ENCODE measurements at regions not wholly inside any gene's neighbourhood (a gene's known extent, or its start where the extent isn't known, plus 50 kb on each side); places are given as distances from the start of the nearest gene placed in this dataset.
A peak's percentile ranks its signal among the peaks of the same experiment; 100 is the strongest.

GRCh38 chr12:47356129-47356700 is 276.5 kb upstream of the AMIGO2 start:
- no peaks in the 10 kb centered on the region; the same call in 1 of the 2 replicates for H3K4me1 ChIP-seq (ENCODE audit: control insufficient read depth, insufficient read depth, low read length)
- no peak overlapping the region for H3K18ac ChIP-seq (ENCODE audit: low read depth, low read length)
- no TSS peak for BruUV-seq (replicated peaks)
- in situ Hi-C loops (cut with MboI; ENCODE audit: low sequenced_read_pairs) = no loop called here
- no peaks in the 10 kb centered on the region for H3K9me3 ChIP-seq (ENCODE audit: control insufficient read depth, insufficient read depth, low read length)
- H3K79me1 ChIP-seq (ENCODE audit: low read depth in 1 of 2, low read length in 2 of 2) = no peaks in the 10 kb centered on the region
- 67% methylated on average over 1 of the region's 3 CpGs; no CpG with 5 or more reads in 1 of the 2 experiments for WGBS, 2 experiments (ENCODE audit: extremely low coverage in 2 of 2, insufficient read length in 1 of 2)
- no peaks in the 10 kb centered on the region for H4K20me1 ChIP-seq (ENCODE audit: insufficient read depth, low read length)
- no peak overlapping the region for H2AK5ac ChIP-seq (ENCODE audit: low read depth, low read length)
- H2BK15ac ChIP-seq (ENCODE audit: low read depth, low read length) = no peak overlapping the region
- H2BK20ac ChIP-seq (ENCODE audit: low read depth, low read length) = no peak overlapping the region
- no peak overlapping the region for H3K4me3 ChIP-seq (ENCODE audit: insufficient read depth, low read depth, low read length)
- peak; percentile 36 for DNase-seq
- no peak overlapping the region for H3K4me2 ChIP-seq (ENCODE audit: low read depth, low read length)
- no peaks in the 10 kb centered on the region for H3K36me3 ChIP-seq (ENCODE audit: control insufficient read depth, insufficient read depth, low read length)
- H3K4ac ChIP-seq (ENCODE audit: low read depth, low read length) = no peak overlapping the region
- no peak overlapping the region for H2BK120ac ChIP-seq (ENCODE audit: low read depth, low read length)
- intact Hi-C loops (cut with micrococcal nuclease) = no loop called here
- H3K27me3 ChIP-seq (ENCODE audit: control insufficient read depth, insufficient read depth, low read length) = no peaks in the 10 kb centered on the region
- no peak; the same call in 1 of the 2 replicates for ATAC-seq (ENCODE audit: low read depth)
- H3K14ac ChIP-seq (replicated peaks; ENCODE audit: low read depth, low read length) = no peak overlapping the region
- H4K8ac ChIP-seq (ENCODE audit: low read depth in 2 of 2, low read length in 2 of 2) = no peak overlapping the region
- dilution Hi-C loops (cut with HindIII; ENCODE audit: low sequenced_read_pairs, unreplicated experiment) = no loop called here
- no peak overlapping the region for H3K27ac ChIP-seq (ENCODE audit: insufficient read depth, low read length)
- no peak overlapping the region for H4K5ac ChIP-seq (ENCODE audit: low read depth, low read length)
- no peak overlapping the region for H3K23ac ChIP-seq (ENCODE audit: low read depth, low read length)
- POLR2A ChIA-PET (ENCODE audit: unreplicated experiment) = interaction anchor here (0.6 kb wide), 1 partner anchor 62 kb away, joined by 5 read pairs; no protein-coding TSS in a partner anchor
- no peak overlapping the region for H2BK5ac ChIP-seq (ENCODE audit: low read depth, low read length, poor library complexity, severe bottlenecking)
- H3K56ac ChIP-seq (ENCODE audit: extremely low read depth, insufficient read depth, low read length) = no peak overlapping the region
- no peak for TF ChIP-seq NFE2L2 (IDR thresholded peaks at IDR 0.05; ENCODE audit: low read depth, low read length)
- no peak for TF ChIP-seq RCOR1 (IDR thresholded peaks at IDR 0.05; ENCODE audit: insufficient replicate concordance, low read length)
- peak; percentile 66 for TF ChIP-seq CEBPB (IDR thresholded peaks at IDR 0.05; ENCODE audit: low read depth, low read length)
- no peak overlapping the region for H3K9ac ChIP-seq (ENCODE audit: low read depth, low read length)
- H2AK9ac ChIP-seq (replicated peaks; ENCODE audit: low read depth, low read length, poor library complexity) = no peak overlapping the region
- no peaks in the 10 kb centered on the region for H3K9me1 ChIP-seq (ENCODE audit: insufficient read depth, low read length)
- H4K91ac ChIP-seq (ENCODE audit: insufficient read depth, low read depth, low read length) = no peak overlapping the region
- CTCF ChIA-PET = no interaction called here
- no peak overlapping the region for H2AFZ ChIP-seq (replicated peaks; ENCODE audit: low read length, poor library complexity)
